K562 (cell line): ENCODE measurements at regions not wholly inside any gene's neighbourhood (a gene's known extent, or its start where the extent isn't known, plus 50 kb on each side); places are given as distances from the start of the nearest gene placed in this dataset.

Experiments used
- ATF7 ChIP-seq: fragments of 450-650 bp; IDR thresholded peaks from 2 replicates; pipeline ENCODE4 v1.7.1; 2014; ENCODE audit warnings: mild to moderate bottlenecking, moderate library complexity
- BCLAF1 ChIP-seq, 2 experiments: fragments of 450-650 bp in 1 of 2; IDR thresholded peaks; 2 replicates each; pipeline ENCODE4 v1.6.1; 2011 to 2017; ENCODE audit warnings: low read depth in 2 of 2, antibody characterized with exemption in 1 of 2, borderline replicate concordance in 1 of 2, low read length in 1 of 2, mild to moderate bottlenecking in 1 of 2, mixed read lengths in 1 of 2; ENCODE audit not compliant: control insufficient read depth in 1 of 2
- CC2D1A ChIP-seq: fragments of 450-650 bp; IDR thresholded peaks from 2 replicates; pipeline ENCODE4 v1.6.1; 2017; ENCODE audit warnings: mild to moderate bottlenecking
- CEBPB ChIP-seq: fragments of 450-650 bp; IDR thresholded peaks from 2 replicates; pipeline ENCODE4 v1.6.1; 2016; ENCODE audit warnings: missing genetic modification characterization, missing compliant biosample characterization
- CXXC5 ChIP-seq: fragments of 250-450 bp; sonication (Bioruptor Pico); IDR thresholded peaks from 2 replicates; pipeline ENCODE4 v1.8.0; 2022; ENCODE audit warnings: inconsistent platforms, mild to moderate bottlenecking, moderate library complexity
- ETV6 ChIP-seq, 3 experiments: fragments of 150-350 bp in 1 of 3; sonication (generic) in 1 of 3; formaldehyde crosslinking in 1 of 3; IDR thresholded peaks; 2 replicates each; pipeline versions ENCODE4 v1.6.1 to v1.8.0; 2014 to 2022; ENCODE audit warnings: borderline replicate concordance in 2 of 3, low read depth in 2 of 3, antibody characterized with exemption in 1 of 3, low read length in 1 of 3, mild to moderate bottlenecking in 1 of 3, missing genetic modification reagents in 1 of 3
- FOXO4 ChIP-seq: fragments of 450-650 bp; formaldehyde crosslinking; IDR thresholded peaks from 2 replicates; pipeline ENCODE4 v1.4.0; 2020; ENCODE audit warnings: mild to moderate bottlenecking, moderate library complexity
- HDGF ChIP-seq: fragments of 450-650 bp; IDR thresholded peaks from 2 replicates; pipeline ENCODE4 v1.6.1; 2016
- HNRNPUL1 ChIP-seq: fragments of 200-400 bp; formaldehyde crosslinking; IDR thresholded peaks from 2 replicates; pipeline ENCODE4 v1.6.1; 2017; ENCODE audit warnings: low read length
- ID3 ChIP-seq, 2 experiments: fragments of 250-450 bp in 1 of 2; fragments of 450-650 bp in 1 of 2; sonication (Bioruptor Pico) in 1 of 2; IDR thresholded peaks; 2 replicates each; pipeline versions ENCODE4 v1.6.1 to v1.8.0; 2016 to 2021; ENCODE audit warnings: mild to moderate bottlenecking in 2 of 2, moderate library complexity in 2 of 2, missing compliant biosample characterization in 1 of 2, missing genetic modification characterization in 1 of 2
- MAFK ChIP-seq: IDR thresholded peaks from 2 replicates; pipeline ENCODE4 v1.6.1; 2011; ENCODE audit warnings: low read length, improper control_type of control experiment
- MECOM ChIP-seq: fragments of 250-450 bp; sonication (Bioruptor Pico); IDR thresholded peaks from 2 replicates; pipeline ENCODE4 v1.8.0; 2022; ENCODE audit warnings: inconsistent platforms
- MEF2A ChIP-seq: IDR thresholded peaks from 2 replicates; pipeline ENCODE4 v1.6.1; 2011; ENCODE audit warnings: low read depth, mild to moderate bottlenecking, low read length, moderate library complexity; ENCODE audit not compliant: control insufficient read depth
- MTA2 ChIP-seq: fragments of 450-650 bp; IDR thresholded peaks from 2 replicates; pipeline ENCODE4 v1.6.1; 2016; ENCODE audit warnings: low read depth
- TBL1XR1 ChIP-seq, 2 experiments: IDR thresholded peaks; 2 replicates each; pipeline ENCODE4 v1.6.1; 2012; ENCODE audit warnings: improper control_type of control experiment in 2 of 2, low read length in 2 of 2, mild to moderate bottlenecking in 1 of 2
- TFAM ChIP-seq: fragments of 250-450 bp; sonication (Bioruptor Pico); conservative IDR thresholded peaks from 2 replicates; pipeline ENCODE4 v1.5.0; 2021; ENCODE audit warnings: mild to moderate bottlenecking, moderate library complexity
- XRCC5 ChIP-seq: fragments of 200-400 bp; formaldehyde crosslinking; IDR thresholded peaks from 2 replicates; pipeline ENCODE4 v1.6.1; 2017; ENCODE audit warnings: low read depth, mild to moderate bottlenecking, low read length
- TF ChIP-seq, protein P1 (sequence below): fragments of 250-450 bp; sonication (Bioruptor Pico); IDR thresholded peaks from 2 replicates; pipeline ENCODE4 v1.8.0; 2021; ENCODE audit warnings: mild to moderate bottlenecking, moderate library complexity
- TF ChIP-seq, protein P2 (sequence below), 2 experiments: IDR thresholded peaks; 2 replicates each; pipeline ENCODE4 v1.6.1; 2012; ENCODE audit warnings: improper control_type of control experiment in 2 of 2, low read depth in 2 of 2, low read length in 2 of 2, borderline replicate concordance in 1 of 2

- no peak for TF ChIP-seq ID3 (CRISPR knock-in tag; IDR thresholded peaks at IDR 0.05)
- no peak for TF ChIP-seq ID3 (tag; IDR thresholded peaks at IDR 0.05)
- TF ChIP-seq CEBPB (tag), result no peak
- TF ChIP-seq BCLAF1 (IDR thresholded peaks at IDR 0.05; ENCODE audit: borderline replicate concordance in 1 of 2, control insufficient read depth in 1 of 2, low read depth in 2 of 2, low read length in 1 of 2), result no peak
- TF ChIP-seq ATF7, result no peak
- no peak for TF ChIP-seq CXXC5 (CRISPR knock-in tag)
- TF ChIP-seq HDGF, result no peak
- no peak for TF ChIP-seq MECOM (CRISPR knock-in tag)
- TF ChIP-seq TBL1XR1 (IDR thresholded peaks at IDR 0.05; ENCODE audit: low read length in 2 of 2), result no peak
- no peak for TF ChIP-seq MTA2
- TF ChIP-seq, protein P1, sequence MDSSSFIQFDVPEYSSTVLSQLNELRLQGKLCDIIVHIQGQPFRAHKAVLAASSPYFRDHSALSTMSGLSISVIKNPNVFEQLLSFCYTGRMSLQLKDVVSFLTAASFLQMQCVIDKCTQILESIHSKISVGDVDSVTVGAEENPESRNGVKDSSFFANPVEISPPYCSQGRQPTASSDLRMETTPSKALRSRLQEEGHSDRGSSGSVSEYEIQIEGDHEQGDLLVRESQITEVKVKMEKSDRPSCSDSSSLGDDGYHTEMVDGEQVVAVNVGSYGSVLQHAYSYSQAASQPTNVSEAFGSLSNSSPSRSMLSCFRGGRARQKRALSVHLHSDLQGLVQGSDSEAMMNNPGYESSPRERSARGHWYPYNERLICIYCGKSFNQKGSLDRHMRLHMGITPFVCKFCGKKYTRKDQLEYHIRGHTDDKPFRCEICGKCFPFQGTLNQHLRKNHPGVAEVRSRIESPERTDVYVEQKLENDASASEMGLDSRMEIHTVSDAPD (CRISPR knock-in tag), result no peak
- no peak for TF ChIP-seq FOXO4 (CRISPR knock-in tag)
- TF ChIP-seq, protein P2, sequence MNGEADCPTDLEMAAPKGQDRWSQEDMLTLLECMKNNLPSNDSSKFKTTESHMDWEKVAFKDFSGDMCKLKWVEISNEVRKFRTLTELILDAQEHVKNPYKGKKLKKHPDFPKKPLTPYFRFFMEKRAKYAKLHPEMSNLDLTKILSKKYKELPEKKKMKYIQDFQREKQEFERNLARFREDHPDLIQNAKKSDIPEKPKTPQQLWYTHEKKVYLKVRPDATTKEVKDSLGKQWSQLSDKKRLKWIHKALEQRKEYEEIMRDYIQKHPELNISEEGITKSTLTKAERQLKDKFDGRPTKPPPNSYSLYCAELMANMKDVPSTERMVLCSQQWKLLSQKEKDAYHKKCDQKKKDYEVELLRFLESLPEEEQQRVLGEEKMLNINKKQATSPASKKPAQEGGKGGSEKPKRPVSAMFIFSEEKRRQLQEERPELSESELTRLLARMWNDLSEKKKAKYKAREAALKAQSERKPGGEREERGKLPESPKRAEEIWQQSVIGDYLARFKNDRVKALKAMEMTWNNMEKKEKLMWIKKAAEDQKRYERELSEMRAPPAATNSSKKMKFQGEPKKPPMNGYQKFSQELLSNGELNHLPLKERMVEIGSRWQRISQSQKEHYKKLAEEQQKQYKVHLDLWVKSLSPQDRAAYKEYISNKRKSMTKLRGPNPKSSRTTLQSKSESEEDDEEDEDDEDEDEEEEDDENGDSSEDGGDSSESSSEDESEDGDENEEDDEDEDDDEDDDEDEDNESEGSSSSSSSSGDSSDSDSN (IDR thresholded peaks at IDR 0.05; ENCODE audit: borderline replicate concordance in 1 of 2, low read depth in 2 of 2, low read length in 2 of 2), result no peak
- no peak for TF ChIP-seq ETV6 (IDR thresholded peaks at IDR 0.05; ENCODE audit: borderline replicate concordance in 1 of 2, low read depth in 2 of 2, low read length in 1 of 2)
- no peak for TF ChIP-seq ETV6 (CRISPR knock-in tag; IDR thresholded peaks at IDR 0.05; ENCODE audit: borderline replicate concordance)
- no peak for TF ChIP-seq XRCC5
- TF ChIP-seq MEF2A, result no peak
- TF ChIP-seq TFAM, result no peak
- peak; percentile 74; the same call in 1 of the 2 replicates for TF ChIP-seq MAFK
- no peak for TF ChIP-seq CC2D1A
- no peak for TF ChIP-seq HNRNPUL1
Observed at GRCh38 chr5:5822729-5823257, 400.3 kb downstream of the ICE1 start (continued).
